ENCODE measurements at regions not wholly inside any gene's neighbourhood (a gene's known extent, or its start where the extent isn't known, plus 50 kb on each side); places are given as distances from the start of the nearest gene placed in this dataset.
A peak's percentile ranks its signal among the peaks of the same experiment; 100 is the strongest.

DNA sequence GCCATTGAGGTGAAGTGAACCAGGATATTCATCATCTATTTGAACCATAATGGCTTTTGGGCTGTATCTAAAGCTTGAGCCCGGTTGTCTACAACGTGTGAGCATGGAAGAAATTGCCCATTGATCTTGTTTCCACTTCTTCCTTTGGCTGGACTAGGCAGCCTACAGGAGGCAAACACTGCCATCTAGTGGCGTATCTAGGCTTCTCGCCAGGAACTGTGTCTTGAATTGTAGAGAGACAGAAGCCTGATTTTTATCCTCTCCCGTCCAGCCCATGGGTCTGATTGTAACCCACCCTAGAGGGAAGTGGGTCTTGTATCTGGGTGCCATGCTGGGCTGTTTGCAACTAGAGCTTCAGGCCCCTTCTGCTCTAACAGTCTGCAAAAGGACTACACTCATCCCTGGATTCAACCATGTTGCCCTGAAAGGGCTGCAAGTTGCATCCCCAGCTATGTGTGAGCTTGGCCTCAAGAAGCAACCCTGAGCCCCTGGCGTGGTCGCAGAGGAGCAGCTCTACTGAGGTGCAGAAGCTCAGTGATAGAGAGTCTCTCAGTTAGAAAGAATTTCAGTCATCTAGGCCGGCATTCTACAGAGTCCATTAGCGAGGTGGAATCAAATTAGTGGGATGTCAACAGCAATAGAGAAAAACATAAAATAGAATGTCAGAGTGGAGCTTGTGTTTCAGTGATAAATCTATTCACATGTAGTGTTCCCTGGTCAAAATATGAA lies 170.2 kb upstream of the UMPS start:
- DNase-seq: peak; percentile 83

DNA sequence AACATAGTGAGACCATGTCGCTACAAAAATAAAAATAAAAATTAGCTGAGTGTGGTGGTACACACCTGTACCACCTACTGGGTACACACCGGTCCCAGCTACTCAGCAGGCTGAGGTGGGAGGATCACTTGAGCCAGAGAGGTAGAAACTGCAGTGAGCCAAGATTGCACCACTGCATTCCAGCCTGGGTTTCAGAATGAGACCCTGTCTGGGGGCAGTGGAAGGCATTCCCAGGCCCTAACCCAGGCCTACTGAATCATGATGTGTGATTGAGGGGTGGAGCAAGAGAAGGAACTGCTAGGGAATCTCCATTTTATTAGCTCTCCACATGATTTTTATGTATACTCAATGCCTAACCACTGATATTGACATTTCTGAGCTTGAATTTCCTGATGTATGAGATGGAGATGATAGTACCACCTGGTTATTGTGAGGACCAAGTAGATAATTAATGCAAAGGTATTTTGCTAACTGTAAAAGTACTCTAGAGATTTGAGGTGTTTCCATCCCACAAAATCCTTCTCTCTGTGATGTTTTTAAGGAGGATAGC lies 169.5 kb upstream of the UMPS start:
- no peak for DNase-seq

DNA sequence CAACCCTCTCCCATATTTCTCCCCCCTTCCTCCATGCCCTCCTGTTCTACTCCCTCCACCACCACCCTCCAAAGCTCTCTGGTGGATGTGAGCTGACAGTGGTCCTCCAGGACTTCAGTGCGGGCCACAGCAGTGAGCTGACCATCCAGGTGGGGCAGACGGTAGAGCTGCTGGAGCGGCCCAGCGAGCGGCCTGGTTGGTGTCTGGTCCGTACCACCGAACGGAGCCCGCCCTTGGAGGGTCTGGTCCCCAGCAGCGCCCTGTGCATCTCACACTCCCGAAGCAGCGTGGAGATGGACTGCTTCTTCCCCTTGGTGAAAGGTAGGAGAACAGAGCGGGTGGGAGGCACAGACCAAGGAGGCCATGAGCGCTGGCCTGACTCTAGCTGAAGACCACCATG lies 167.5 kb upstream of the UMPS start:
- no peak for DNase-seq

DNA sequence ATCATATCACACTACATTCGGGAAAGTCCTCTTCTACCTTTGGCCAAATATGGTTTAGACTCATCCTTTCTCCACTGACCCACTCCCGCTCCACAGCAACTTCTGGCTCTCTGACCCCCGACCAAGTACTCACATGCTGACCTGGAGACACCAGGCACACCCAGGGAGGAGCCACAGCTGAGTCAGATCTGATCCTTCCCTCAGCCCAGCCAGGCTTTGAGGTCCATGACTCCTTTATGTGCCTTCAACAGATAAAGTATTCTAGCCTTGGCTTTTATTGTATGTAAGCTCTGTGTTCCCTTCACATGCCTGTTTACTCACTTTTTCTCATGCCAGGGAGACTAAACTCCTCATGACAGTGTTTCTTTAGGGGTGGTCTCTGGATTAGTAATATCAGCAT lies 166.9 kb upstream of the UMPS start:
- no peak for DNase-seq

DNA sequence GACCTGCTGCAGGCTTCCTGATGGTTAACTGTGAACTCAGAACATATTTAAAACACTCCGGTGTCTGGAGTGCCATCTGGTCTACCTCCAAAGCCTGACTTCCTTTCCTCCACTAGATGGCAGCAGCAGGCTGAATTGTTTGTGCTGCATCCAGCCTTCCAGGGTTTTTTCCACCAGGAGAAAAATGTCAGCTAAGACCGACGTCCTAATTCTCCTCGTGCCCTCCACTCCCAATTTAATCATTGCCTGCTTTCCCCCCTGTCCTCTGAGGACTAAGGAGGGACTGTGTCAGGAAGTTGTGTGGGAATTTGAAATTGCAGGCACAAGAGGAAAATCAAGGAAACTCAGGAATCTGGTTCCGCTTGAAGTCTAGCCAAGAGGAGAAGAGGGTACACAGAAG lies 165.2 kb upstream of the UMPS start:
- DNase-seq: peak; percentile 79

DNA sequence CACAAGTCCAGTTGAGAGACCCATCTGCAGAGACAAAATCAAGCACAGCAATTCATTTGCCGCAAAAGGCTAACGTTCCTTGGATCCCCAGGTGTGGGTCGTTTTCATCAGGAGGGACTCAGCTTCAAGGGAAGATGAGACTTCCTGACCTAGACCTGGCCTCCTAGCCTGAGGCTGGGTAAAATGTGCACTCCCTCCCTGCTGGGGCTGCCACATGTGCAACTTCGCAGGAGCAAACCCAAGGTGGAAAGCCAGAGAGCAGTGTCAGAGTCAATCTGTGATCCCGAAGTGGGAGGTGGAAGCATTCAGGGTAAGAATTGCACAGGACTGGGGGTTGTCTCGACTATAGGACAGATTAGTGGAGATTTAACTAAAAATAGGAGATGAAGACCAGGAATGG lies 164.7 kb upstream of the UMPS start:
- no peak for DNase-seq

DNA sequence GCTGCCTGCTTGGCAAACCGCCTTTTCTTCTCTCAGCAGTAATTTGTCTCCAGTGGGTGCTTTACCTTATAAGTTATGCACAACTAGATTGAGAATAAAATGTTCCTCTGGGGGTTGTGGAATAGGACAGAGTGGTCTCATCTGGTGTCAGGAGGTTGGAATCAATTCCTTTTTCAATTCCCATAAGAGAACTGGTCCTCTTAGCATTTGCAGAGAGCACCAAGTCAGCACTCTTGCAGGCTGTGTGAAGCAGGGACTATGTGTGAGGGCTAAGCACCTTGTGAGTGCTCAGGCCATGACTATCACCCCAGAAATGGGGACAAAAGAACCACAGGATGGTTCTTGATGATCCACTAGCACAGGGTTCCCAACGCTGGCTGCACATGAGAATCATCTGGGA lies 163.6 kb upstream of the UMPS start:
- DNase-seq: no peak

DNA sequence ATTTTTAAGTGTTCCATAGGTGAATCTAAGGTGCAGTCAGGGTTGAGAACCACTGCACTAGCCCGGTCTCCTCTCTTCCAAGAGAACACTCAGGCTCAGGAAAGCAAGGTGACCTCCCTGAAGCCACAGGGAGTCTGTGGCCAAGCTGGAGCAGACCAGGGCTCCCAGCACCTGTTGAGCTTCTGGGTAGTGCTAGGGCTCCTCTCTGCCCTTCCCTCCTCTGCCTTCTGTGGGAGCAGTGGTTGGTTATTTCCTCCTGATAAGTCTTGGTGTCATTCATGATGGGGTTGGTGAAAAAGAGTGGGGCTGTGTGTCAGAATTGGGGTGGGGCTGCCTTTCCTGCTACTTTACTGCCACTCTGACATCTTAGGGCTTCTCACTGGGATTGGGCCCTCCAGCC lies 163.1 kb upstream of the UMPS start:
- DNase-seq: no peak

DNA sequence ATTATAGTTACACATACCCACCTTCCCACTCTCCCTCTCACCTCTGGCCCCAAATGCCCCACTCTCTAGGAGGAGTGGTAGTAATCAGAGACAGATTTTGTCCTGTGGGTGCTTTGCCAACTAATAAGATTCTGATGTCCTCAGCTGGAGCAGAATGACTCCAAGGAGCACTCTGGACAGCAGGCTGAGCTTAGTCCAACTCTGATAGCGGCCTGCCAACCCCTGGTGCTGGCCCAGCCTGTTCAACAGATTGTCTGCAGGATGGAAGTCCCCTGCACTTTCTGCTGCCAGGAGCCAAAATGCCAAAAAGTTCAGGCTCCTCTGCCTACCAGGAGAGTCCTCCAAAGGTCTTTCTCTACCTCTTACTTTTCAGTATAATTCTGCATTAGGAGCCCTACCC lies 160.5 kb upstream of the UMPS start:
- no peak for DNase-seq

DNA sequence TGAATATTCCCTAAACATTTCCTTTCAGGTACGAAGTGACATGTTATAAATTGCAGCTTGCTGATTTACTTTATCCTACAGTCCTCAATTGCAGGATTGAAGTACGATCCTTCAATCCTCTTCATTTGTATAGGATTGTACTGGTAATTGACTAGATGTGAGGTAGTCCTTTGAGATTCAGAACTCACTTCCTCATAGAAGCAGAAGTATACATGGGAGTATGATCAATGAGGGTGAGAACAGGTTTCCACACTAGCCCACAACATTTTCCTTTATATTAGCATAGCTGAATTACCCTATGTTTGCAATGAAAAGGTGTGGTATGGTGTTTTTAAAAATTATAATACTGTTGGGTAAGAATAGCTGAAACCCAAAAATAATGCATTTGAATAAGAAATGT lies 160.0 kb upstream of the UMPS start:
- no peak for DNase-seq

DNA sequence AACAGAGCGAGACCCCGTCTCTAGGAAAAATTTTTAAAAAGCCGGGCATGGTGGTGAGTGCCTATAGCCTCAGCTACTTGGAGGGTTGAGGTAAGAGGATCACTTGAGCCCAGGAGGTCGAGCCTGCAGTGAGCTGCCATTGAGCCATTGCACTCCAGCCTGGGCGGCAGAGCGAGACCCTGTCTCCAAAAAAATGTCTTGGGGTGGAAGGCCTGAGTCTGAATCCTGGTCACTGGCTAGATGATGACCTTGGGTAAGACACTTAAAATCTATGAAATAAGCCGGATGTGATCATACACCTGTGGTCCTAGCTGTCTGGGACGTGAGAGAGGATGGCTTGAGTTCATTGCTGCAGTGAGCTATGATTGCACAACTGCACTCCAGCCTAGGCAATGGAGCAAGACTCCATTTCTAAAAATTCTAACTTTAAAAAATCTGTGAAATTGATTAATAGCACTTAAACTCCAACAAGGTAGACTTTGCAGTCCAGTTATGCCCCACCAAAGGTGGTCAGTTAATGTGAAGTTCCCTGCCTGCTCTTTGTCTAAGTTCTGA lies 157.3 kb upstream of the UMPS start:
- no peak for DNase-seq

DNA sequence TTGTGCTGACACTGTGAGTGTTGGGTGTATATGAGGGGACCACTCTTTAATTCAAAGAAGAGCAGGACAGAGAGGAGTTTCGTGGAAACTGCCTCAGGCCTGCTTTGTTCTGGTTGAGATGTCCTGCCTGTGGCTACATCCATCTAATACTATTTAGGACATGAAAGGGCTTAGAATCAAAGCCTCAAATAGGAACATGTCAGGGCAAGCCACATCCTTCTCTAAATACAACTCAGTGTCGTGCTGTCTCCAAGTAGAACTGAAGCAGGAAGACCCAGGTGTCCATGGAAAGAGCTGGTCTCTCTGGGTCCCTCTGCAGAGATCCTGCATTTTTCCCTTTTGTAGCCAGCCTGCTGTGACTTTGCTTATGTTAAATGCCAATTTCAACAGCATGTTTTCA lies 156.2 kb upstream of the UMPS start:
- no peak for DNase-seq

DNA sequence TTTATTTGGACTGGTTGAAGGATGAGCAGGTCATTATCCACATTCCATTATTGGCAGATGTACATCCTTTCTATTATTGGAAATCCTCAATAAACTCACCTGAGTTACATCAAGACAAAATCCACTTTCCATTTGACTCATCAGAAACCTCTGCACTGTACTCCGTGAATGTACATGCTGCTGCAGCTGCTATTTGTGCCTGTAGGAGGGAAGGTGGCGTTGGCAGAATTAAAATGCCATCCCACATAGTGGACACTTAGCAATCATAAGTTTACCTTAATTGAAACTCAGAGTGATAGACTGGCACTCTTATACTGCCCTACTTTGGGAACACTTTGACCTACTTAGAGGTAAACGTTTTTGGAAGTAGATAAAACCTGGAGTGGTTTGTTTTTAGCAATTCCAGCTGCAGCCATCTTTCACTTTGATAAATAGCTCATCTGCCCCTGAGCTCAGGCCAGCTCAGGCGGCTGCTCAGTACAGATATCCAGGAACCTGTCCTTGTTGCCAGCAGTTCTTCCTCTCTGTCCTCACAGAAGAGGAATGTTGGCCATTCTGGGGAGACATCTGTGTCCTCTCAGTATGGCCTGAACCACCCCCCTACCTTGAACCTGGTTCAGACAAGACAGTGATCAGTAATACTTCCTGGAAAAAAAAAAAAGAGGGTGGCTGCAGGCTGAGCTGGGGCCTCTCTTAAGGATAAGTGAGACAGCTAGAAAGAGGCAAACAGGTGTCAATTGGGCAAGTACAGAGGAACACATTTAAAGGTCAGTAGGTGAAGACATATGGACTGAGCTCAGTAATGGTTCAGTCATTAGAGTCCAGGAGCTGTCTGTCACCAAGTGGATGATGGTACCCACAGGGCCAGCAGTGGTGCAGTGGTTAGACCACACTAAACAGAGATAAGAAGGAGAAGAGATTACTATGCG lies 153.4 kb upstream of the UMPS start:
- DNase-seq: no peak

DNA sequence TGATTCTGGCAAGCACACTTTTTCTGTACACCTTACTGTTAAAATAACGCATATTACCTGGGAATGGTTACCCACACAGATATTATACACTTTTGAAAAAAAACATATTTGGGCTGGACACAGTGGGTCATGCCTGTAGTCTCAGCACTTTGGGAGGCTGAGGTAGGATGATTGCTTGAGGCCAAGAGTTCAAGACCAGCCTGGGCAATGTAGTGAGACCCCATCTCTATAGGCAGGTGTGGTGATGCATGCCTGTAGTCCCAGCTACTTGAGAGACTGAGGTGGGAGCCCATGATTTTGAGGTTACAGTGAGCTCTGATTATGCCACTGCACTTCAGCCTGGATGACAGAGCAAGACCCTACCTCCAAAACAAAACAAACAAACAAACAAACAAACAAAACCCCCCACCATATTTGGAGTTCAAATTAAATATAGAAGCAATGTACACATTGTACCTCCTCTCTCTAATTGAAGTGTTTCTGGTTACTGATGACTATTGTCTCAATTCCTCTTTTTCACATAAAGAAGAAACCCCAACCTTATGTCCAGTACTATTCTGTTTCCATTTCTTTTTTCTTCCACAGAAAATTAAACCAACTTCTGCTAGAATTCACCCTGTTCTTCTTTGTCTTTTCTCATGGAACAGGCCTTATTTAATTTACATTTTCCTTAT lies 152.6 kb upstream of the UMPS start:
- no peak for DNase-seq

DNA sequence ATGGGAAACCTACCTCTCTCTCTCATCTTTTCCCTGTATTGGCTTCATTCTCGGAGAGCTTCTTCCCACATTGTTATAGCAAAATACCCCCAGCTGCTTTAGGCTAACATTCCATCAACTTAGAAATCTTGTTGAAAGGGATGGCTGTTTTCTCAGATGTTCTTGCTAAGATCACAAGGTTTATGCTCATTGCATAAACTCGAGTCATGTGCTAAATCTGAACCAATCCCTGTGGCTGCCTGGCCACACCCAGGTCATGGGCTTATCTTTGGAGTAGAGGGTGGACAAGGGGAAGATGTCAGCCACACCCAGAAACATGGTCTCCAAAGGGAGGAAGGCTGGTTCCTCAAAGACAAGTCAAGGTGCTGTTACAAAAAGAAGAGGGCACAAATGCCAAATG lies 150.6 kb upstream of the UMPS start:
- no peak for DNase-seq

DNA sequence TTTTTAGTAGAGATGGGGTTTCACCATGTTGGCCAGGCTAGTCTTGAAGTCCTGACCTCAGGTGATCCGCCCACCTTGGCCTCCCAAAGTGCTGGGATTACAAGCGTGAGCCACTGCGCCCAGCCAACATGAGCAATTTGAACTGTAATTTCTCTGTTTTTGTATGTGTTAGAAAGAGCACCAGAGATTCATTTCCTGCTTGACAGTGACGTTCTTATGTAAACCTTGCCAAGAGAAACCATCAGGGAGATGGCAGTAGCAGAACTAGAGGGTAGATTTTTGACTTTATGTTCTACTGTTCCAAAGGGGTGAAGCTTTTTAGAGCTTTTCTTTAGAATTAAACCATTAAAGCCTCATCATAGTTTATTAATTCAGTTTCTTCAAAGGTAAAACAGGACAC lies 148.1 kb upstream of the UMPS start:
- DNase-seq: no peak

DNA sequence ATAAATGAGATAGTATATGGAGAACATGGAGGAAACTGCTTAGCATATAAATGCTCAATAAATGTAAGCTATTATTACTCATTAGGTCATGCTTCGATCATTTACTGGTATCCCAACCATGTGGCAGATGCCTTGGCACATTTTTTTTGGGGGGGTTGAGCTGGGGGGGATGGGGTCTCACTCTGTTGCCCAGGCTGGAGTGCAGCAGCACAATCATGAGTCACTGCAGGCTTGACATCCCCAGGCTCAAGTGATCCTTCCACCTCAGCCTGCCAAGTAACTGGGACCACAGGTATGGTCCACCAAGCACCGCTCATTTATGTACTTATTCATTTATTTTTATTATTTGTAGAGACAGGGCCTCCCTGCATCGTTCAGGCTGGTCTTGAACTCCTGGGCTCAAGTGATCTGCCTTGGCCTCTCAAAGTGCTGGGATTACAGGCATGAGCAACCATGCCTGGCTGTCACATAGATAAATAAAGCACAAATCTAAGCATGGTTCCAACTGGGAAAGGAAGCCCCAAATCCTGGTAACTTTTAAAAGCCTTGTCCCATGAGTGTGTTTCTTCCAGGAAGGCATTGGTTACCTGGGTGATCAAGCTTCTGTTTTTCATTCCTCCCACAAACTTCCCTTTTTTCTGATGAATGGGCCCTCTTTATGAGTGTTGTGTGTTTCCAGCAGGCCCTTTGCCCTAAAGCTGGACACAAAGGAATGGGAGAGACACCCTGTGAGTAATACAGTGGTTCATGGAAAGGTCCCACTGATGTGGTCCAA lies 147.4 kb upstream of the UMPS start:
- no peak for DNase-seq

DNA sequence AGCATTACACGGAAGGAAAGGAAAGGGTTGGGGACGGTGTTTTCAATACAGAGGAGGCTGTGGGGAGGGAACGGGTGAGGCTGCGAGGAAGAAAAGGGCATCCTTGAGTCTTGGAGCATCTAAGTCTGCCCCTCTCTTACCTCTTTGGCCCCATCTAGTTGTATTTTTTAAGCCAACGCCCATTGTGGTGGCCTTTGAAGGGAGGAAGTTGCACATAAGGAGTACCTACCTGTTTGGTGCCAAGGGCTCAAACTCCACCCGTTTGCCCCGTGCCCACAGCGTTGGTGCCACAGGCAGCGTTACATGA lies 146.1 kb upstream of the UMPS start:
- DNase-seq: no peak

DNA sequence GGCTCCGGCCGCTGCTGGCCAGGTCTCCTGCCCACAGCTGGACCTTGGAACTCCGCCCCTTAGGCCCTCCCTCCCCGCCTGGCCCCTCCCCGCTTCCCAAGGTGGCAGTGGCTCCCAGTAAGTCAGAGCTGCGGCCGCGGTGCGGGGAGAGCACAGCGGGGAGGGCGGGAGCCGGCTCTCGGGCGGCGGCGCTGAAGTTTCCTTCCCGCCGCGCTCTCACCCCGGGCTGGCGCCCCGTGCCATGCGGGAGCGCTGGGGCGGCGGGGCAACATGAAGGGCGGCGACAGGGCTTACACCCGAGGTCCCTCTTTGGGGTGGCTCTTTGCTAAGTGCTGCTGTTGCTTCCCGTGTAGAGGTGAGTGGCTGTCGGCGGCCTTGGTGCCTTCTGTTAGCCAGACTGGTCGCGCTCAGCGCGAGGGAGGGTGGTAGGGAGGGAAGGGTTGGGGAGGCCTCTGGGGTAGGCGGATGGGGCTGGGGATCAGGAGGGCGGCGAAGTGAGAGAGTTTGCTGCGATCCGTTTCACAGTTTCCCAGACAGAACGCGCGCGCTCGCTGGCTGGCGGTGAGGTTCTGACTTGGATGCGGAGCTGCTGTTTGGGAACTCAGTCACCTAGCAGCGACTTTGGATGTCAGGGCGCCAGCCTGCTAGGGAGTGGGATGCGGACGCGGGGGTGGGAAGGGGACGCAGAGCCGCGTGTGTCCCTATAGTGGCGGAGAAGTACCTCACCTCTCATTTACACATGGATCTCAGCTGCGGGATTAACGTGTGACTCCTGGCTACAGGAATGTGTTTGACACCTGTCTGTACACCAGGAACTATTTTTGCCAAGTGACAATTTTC lies 145.5 kb upstream of the UMPS start:
- DNase-seq: peak; percentile 77

DNA sequence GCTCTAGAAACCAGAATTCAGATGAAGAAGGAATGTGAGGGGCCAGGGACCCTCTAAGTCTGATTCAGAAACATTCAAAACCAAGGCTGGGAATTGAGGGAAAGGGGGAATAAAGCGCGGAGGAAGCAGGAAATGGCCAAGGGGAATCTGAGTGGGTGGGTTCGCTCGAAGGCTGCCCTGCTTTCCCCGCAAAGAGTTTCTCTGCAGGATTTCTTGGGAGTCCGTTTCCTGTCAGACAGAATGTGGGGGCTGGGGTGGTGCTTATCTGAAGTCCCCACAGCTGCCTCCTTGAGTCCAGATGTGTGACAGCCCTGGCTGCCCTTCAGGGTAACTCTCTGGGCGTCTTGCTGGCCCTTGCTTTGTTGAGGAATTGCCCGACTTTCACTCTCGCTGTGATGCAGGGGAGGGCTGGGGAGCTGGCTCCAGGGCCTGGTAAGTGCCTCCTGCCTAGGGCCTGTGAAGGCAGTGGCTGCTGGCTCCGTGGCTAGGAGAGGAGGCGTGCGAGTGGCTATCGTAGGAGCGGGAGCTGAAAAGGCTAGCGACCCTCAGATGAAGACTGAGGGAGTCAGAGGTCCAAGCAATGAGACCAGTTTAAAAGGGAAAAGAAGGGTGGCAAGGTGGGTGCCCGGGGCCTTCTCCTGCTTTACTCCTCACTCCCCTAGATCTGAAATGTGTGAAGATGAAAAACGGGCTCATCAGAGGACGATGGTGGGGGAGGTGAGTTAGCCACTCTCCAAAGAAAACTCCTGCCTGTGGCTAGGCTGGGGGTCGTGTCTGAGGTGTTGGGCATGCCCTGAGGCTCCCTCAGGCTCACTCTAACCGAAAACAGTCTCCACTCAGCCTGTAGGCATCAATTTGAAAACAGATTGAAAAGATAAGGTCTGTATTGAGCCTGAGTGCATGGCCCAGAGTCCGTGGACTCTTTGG lies 143.9 kb upstream of the UMPS start:
- no peak for DNase-seq

DNA sequence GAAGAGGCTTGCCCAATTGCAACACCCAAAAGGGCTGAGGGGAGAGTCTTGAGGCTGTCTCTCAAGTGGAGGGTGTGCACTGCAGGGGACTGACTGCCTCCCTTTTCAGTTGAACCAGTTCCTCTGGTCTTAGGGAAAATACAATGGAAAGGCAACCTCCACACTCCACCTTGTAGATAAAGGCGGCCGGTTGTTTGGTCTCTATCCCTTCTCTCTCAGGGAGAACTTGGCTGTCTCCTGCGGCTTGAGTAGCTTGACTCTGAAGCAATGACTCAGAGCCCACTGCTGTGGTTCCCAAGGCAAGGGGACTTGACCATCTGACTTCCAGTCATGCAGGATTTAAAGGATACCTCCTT lies 143.2 kb upstream of the UMPS start:
- no peak for DNase-seq
